HPDE6-E6E7 (cell line): ENCODE measurements at regions not wholly inside any gene's neighbourhood (a gene's known extent, or its start where the extent isn't known, plus 50 kb on each side); places are given as distances from the start of the nearest gene placed in this dataset.

ENCODE experiments used
- DNase-seq: peaks from one replicate; pipeline ENCODE4 v3.0.0; 2011; ENCODE audit warnings: missing footprints; ENCODE audit errors: extremely low spot score

GRCh38 chr14:101502761-101503392 is 58.4 kb upstream of the DIO3 start:
- no peak for DNase-seq

- DNase-seq, result no peak
Observed at GRCh38 chr14:101503431-101504095, 57.7 kb upstream of the DIO3 start.

- DNase-seq, result no peak
Observed at GRCh38 chr14:101504096-101504948, 57.0 kb upstream of the DIO3 start.

DNA sequence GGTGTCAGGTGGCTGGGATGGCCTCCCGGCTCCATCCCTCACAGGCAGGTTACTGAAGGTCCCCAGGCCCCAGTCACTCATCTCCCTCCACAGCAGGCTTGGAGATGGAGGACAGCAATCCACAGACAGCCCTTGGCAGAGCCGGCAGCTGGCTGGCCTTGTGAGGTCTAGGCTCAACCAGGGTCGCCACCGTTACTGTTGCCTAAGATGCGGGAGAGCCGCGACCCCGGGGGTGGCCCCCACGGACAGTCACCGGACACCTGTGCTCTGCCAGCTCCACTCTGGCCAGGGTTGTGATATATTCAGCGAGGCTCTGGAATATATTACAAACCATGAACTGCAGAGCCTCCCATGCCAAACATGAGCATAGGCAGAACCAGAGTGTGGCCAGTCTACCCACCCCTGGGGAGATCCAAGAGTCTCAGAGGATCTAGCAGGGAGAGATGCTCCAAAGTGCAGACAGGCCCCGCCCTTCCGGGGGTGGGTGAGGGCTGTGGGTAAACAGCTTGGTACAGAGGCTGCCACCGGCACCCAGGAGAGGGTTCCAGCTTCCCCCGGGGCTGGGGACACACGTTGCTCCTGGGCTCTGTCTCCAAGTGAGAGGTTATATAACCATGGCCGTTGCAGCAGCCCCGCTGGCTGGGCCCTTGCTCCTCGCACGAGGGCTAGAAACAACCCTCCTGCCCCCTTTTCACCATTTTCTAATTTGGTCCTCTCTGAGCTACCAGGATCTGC is 55.9 kb upstream of the DIO3 start:
- no peak for DNase-seq

DNA sequence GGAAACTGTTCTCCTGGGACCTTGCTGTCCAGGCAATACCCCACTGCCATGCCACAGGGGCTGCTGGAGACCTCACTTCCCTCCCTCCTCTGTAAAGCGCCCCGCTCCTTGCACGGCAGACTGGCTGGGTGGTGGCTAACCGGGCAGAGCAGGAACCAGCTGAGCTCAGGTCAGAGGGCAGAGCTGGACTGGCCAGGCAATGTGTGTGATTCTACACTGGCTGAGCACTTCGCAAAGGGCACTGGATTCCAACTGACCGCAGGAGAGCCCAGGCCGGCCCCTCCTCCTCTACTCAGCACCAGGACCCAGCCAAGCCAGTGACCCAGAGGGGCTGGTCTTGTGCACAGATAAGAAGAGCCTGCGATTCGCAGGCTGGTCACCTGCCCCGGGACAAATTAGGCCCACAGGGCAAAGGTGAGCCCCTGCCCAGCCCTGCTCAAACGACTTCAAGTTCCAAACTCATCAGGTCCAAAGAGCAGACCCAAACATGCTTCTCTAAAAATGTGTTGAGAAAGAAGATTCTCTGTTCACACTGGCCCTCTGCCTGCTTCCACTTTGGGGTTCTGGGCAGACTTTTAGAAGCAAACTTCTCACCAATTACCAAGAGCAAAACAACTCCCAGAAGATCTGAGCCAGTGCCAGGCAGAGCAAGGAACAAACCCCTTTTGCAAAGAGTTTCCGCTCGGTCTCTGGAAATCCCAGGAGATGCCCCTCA is 54.9 kb upstream of the DIO3 start:
- DNase-seq, result no peak

DNA sequence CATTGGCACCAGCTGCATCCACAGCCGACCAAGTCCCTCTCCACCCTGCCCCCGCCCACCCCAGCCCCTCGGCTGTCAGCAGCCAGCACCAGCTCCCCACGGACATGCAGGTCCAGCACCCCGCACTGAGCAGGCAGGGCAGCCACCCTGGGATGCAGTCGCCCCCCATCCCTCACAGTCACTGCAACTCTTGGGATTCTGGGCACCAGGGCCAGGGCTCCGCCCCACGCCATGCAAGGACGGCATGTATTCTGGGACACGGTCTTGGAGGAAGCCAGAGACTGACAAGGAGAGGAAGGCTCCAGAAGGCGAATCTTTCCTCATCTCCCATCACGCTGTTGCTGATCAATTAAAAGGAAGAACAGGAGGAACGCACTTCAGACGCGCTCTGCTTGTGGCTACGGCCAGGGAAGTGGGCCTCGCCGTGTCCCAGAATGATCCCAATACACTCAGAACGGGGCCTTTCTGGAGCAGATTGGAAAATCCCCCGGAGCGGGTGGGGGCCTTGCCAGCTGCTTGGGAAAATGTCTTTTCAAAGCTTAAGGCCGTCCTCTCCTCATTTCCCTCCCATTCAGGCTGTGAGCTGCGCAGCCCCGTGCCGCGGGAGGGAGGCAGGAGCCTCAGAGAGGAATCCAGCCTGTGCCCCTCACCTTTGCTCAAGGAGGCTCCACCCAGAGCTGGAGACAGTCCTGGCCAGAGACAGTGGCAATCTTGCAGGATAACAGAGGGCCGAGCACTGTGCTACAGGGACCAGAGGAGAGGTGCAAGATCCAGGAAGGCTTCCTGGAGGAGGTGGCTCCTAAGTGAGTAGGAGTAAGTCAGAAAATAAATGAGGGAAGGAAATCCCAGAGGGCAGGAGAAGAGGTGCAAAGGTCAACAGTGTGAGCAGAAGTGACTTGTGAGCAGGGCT is 54.1 kb upstream of the DIO3 start:
- no peak for DNase-seq

DNA sequence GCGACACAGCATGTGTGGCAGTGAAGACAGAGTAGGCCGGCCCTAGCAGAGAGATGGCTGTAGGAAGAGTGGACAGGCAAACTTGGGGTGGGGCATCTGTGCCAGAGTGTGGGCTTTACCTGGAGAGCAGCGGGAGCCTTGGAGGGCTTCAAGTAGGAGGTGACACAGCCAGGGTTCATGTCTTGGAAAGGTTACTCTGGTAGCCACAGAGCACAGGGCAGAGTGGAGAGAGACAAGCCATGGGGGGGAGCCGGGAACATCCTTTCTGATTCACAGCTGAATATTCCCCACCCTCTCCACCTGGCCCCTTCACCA is 53.5 kb upstream of the DIO3 start:
- DNase-seq, result no peak

DNA sequence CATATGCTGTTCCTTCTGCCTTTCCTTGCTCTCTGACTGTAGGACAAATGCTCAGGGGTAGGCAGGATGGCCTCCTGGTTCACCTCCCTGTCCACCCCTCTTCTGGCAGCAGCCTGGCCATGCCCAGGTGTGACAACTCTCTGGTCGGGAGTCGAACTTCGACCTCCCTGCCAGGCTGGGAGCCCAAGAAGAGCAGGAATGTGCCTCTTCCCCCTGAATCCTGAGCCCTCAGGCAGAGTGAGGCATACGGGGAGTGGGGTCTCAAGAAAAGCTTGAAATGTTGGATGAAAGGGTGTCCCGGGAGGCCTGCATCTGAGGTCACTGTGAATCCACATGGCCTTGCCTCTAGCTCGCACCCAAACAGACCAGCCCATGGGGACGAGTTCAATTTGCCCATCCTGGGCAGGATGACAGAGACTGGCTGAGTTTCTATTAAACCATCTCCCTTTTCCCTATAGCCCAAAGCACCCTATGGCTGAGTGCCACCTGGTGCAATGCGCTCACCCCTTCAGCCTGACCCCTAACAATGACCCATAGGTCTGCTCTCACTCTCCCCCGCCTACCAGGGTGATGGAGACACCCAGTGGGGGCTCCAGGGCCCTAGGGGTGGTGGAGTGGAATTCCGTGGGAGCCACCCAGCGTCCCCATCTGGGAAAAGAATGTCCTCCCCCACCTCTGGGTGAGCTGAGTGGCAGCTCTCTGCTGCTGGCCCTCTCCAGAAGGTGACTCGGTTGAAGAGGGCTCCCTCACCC is 52.9 kb upstream of the DIO3 start:
- DNase-seq, result no peak

DNA sequence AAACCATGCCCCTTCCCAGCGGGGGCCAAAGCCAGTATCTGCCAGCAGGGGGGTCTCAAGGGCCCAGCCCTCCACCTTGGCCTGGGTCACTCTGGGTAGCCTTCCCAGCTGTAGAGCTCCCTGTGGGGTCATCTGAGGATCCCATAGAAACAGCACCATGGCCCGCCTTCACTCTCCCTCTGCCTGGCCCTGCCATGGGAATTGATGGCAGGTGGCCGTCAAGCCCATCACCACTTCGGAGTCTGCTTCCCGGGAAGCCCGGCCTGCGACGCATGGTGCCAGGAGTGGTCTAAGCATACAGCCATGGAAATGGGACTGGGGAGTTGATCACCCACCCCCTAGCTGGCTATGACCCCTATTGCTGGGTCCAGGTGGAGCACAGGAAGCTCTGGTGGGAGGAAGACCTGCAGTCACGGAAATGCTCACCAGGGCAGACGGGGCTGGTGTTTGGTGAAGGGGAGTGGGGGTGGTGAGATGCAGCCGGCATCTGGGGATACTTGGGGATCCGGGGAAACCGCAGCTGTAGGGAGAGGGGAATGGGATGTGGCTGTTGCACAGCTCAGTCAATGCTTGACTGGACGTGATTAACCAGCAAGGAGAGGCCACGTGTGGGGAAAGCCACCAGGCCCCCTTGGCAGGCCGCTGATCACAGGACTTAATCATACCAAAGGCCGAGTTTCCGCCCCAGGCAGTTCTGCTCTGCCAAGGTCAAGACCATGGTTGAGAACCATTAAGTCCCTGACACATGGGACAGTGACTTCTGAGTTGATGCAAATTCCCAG is 52.2 kb upstream of the DIO3 start:
- DNase-seq, result no peak

GRCh38 chr14:101509730-101510371 is 51.4 kb upstream of the DIO3 start:
- no peak for DNase-seq

DNA sequence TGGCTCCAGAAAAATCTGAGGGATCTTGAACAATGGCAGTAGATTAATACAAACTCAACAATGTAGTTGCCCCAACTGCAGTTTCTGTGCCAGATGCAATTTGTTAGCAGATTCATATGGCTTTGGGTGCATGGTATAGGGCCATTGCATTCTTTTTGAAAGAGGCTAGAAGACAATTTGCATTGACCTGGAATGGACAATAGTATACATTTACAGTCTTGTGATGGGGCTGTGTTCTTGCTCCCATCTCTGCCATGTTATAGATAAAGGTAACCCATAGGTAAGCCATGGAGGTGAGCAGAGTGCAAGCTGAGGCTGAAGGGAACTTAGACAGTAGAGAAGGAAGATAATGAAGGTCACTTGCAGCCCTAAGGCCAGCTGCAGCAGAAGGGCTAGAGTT is 50.1 kb upstream of the DIO3 start:
- DNase-seq, result no peak
